Activated B cell treated with CpG ODN at 0.5 μM for 24 hours (primary cell): ENCODE measurements at regions not wholly inside any gene's neighbourhood (a gene's known extent, or its start where the extent isn't known, plus 50 kb on each side); places are given as distances from the start of the nearest gene placed in this dataset.

Experiments
- ATAC-seq: fragments of 200-7000 bp; cut with Tn5 transposase; one replicate; pipeline ENCODE4 v1.10.0; 2021; ENCODE audit warnings: low read depth, mild to moderate bottlenecking, moderate library complexity
- CTCF ChIA-PET: fragments of 350-600 bp; sonication (Branson Sonifier 250); formaldehyde crosslinking; loops from one replicate; lab custom pipeline; 2021; ENCODE audit warnings: antibody characterized with exemption; lab: Charles Lee
- POLR2A ChIA-PET: fragments of 350-600 bp; sonication (Branson Sonifier 250); formaldehyde crosslinking; loops from one replicate; lab custom pipeline; 2021; ENCODE audit warnings: antibody characterized with exemption; lab: Charles Lee
- DNase-seq: peaks from one replicate; pipeline ENCODE4 v3.0.0; 2022
- H3K27ac Mint-ChIP-seq: one replicate; pipeline ENCODE4 v1.8.0; 2020; ENCODE audit warnings: mixed read lengths
- H3K27me3 Mint-ChIP-seq: one replicate; pipeline ENCODE4 v1.8.0; 2021; ENCODE audit warnings: mixed read lengths
- H3K36me3 Mint-ChIP-seq: one replicate; pipeline ENCODE4 v1.8.0; 2021; ENCODE audit warnings: low read depth, mixed read lengths
- H3K4me1 Mint-ChIP-seq: one replicate; pipeline ENCODE4 v1.8.0; 2021; ENCODE audit warnings: mixed read lengths
- H3K4me3 Mint-ChIP-seq: one replicate; pipeline ENCODE4 v1.8.0; 2020; ENCODE audit warnings: mild to moderate bottlenecking, mixed read lengths
- H3K9me3 Mint-ChIP-seq: one replicate; pipeline ENCODE4 v1.8.0; 2020; ENCODE audit warnings: mixed read lengths
- CTCF ChIP-seq: fragments of 200-600 bp; IDR thresholded peaks from one replicate; pipeline ENCODE4 v1.8.0; 2022; ENCODE audit warnings: antibody characterized with exemption, mild to moderate bottlenecking
- intact Hi-C: fragments of 100-400 bp; cut with micrococcal nuclease; formaldehyde crosslinking; loops from one replicate; pipeline ENCODE4 v1.15.1; 2024

GRCh38 chr1:82801176-82801575 is 1000.4 kb downstream of the ADGRL2 start:
- POLR2A ChIA-PET: no interaction called here
- no peaks in the 10 kb centered on the region for H3K36me3 Mint-ChIP-seq
- intact Hi-C loops: no loop called here
- CTCF ChIA-PET: no interaction called here
- no peaks in the 10 kb centered on the region for H3K4me1 Mint-ChIP-seq
- H3K4me3 Mint-ChIP-seq: no peak overlapping the region
- H3K27ac Mint-ChIP-seq: no peak overlapping the region
- H3K9me3 Mint-ChIP-seq: peaks cover 8% of the 10 kb centered on the region
- TF ChIP-seq CTCF: no peak
- ATAC-seq (no peak), DNase-seq (no peak)
- no peaks in the 10 kb centered on the region for H3K27me3 Mint-ChIP-seq

- Mint-ChIP-seq H3K27ac (no peak overlapping the region), H3K27me3 (no peaks in the 10 kb centered on the region), H3K4me1 (no peaks in the 10 kb centered on the region), H3K9me3 (peaks cover 8% of the 10 kb centered on the region), H3K36me3 (no peaks in the 10 kb centered on the region), H3K4me3 (no peak overlapping the region)
- TF ChIP-seq CTCF: no peak
- no peak for ATAC-seq
- ChIA-PET CTCF (no interaction called here), POLR2A (no interaction called here)
- intact Hi-C loops: no loop called here
- no peak for DNase-seq
These were observed 1000.0 kb downstream of the ADGRL2 start for GRCh38 chr1:82800721-82801120.

GRCh38 chr1:82799261-82799660 is 998.5 kb downstream of the ADGRL2 start:
- intact Hi-C loops: no loop called here
- Mint-ChIP-seq H3K9me3 (peaks cover 8% of the 10 kb centered on the region), H3K4me3 (no peak overlapping the region), H3K4me1 (peaks cover 6% of the 10 kb centered on the region), H3K27me3 (no peaks in the 10 kb centered on the region), H3K27ac (no peak overlapping the region), H3K36me3 (no peaks in the 10 kb centered on the region)
- POLR2A ChIA-PET: no interaction called here
- DNase-seq (no peak), ATAC-seq (no peak)
- CTCF ChIA-PET: no interaction called here
- no peak for TF ChIP-seq CTCF

GRCh38 chr1:82795508-82796149 is 994.9 kb downstream of the ADGRL2 start:
- H3K4me3 Mint-ChIP-seq: no peak overlapping the region
- peaks cover 14% of the 10 kb centered on the region for H3K9me3 Mint-ChIP-seq
- ATAC-seq: peak; percentile 76
- H3K27me3 Mint-ChIP-seq: no peaks in the 10 kb centered on the region
- TF ChIP-seq CTCF: no peak
- CTCF ChIA-PET: interaction anchor here (0.6 kb wide), 1 partner anchor 9 kb away, joined by 3 read pairs; no protein-coding TSS in a partner anchor
- H3K4me1 Mint-ChIP-seq: peaks cover 6% of the 10 kb centered on the region
- no peaks in the 10 kb centered on the region for H3K36me3 Mint-ChIP-seq
- H3K27ac Mint-ChIP-seq: no peak overlapping the region
- POLR2A ChIA-PET: no interaction called here
- intact Hi-C loops: no loop called here
- no peak for DNase-seq

- Mint-ChIP-seq H3K4me3 (no peak overlapping the region), H3K27ac (no peak overlapping the region), H3K4me1 (peaks cover 6% of the 10 kb centered on the region), H3K27me3 (no peaks in the 10 kb centered on the region), H3K9me3 (peaks cover 13% of the 10 kb centered on the region), H3K36me3 (no peaks in the 10 kb centered on the region)
- no peak for DNase-seq
- TF ChIP-seq CTCF: no peak
- intact Hi-C loops: no loop called here
- ATAC-seq: no peak
- CTCF ChIA-PET: no interaction called here
- POLR2A ChIA-PET: no interaction called here
These were observed 991.4 kb downstream of the ADGRL2 start for GRCh38 chr1:82792151-82792550.
